ENCODE measurements at regions not wholly inside any gene's neighbourhood (a gene's known extent, or its start where the extent isn't known, plus 50 kb on each side); places are given as distances from the start of the nearest gene placed in this dataset.

DNA sequence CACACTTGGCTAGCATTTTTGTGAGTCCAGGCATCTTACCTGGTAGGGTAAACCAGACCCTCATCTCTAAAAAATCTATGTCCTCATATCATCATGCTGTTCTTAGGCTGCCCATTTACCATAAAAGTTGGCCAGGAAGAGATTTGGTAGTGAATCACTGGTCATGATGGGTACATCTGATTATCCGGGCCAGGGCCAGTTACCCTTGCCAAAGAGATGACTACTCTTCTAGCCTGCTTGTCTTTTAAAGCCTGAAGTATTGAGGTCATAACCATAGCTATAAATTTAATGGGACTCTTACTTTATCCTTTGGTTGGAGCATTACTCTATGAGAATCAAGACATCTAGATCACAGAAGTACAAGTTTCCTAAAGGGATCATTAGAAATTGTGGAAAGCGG is 276.8 kb downstream of the TENT5A start:
- Histone ChIP-seq H3K27me3 (no peaks in the 10 kb centered on the region), H3K36me3 (no peaks in the 10 kb centered on the region), H3K4me1 (no peaks in the 10 kb centered on the region), H3K9me3 (no peaks in the 10 kb centered on the region), H3K4me3 (ENCODE audit: low read depth, low read length) (no peak overlapping the region)
- DNase-seq, result no peak
- TF ChIP-seq, protein P1, sequence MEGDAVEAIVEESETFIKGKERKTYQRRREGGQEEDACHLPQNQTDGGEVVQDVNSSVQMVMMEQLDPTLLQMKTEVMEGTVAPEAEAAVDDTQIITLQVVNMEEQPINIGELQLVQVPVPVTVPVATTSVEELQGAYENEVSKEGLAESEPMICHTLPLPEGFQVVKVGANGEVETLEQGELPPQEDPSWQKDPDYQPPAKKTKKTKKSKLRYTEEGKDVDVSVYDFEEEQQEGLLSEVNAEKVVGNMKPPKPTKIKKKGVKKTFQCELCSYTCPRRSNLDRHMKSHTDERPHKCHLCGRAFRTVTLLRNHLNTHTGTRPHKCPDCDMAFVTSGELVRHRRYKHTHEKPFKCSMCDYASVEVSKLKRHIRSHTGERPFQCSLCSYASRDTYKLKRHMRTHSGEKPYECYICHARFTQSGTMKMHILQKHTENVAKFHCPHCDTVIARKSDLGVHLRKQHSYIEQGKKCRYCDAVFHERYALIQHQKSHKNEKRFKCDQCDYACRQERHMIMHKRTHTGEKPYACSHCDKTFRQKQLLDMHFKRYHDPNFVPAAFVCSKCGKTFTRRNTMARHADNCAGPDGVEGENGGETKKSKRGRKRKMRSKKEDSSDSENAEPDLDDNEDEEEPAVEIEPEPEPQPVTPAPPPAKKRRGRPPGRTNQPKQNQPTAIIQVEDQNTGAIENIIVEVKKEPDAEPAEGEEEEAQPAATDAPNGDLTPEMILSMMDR (IDR thresholded peaks at IDR 0.05; ENCODE audit: low read depth, low read length), result no peak

DNA sequence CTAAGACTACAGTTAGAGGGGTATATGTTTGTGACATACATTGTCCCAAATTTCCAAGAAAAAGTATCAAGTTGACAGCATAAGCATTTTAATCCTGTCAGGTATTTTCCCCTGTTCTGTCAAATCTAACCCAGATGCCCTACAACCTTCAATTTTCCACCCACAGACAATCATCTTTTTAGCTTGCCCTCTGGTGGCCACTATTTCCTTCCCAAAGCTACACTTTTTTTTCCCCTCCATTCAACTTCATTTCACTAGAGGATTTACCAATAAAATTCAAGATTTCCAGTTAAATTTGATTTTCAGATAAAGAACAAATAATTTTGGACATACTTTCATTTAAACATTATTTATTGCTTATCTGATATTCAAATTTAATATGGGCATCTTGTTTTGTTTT is 286.6 kb downstream of the TENT5A start:
- DNase-seq, result peak; percentile 36
- Histone ChIP-seq H3K4me1 (no peaks in the 10 kb centered on the region), H3K27me3 (no peaks in the 10 kb centered on the region), H3K36me3 (no peaks in the 10 kb centered on the region), H3K9me3 (no peaks in the 10 kb centered on the region), H3K4me3 (ENCODE audit: low read depth, low read length) (no peak overlapping the region)
- TF ChIP-seq, protein P1 (IDR thresholded peaks at IDR 0.05; ENCODE audit: low read depth, low read length), result peak; percentile 78

DNA sequence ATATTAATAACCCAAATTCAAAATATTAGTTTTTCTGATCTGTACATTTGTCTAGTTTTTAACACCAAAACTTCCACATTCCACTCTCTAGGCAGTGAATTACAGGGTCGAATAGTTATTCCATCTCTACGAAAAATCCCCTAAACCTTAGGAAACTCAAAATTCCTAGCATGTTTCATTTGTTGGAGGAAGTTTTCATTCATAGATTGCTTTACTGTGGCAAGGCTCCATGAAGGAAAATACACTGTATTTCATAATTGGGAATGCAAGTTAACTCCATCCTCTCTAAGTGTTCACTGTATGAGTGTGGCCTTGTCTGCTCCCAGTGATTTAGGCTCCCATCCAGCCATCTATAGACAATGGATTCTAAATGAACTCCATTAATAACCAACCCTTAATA is 296.1 kb downstream of the TENT5A start:
- no peak for DNase-seq
- TF ChIP-seq, protein P1 (IDR thresholded peaks at IDR 0.05; ENCODE audit: low read depth, low read length), result no peak
- Histone ChIP-seq H3K4me1 (no peaks in the 10 kb centered on the region), H3K27me3 (no peaks in the 10 kb centered on the region), H3K9me3 (no peaks in the 10 kb centered on the region), H3K4me3 (ENCODE audit: low read depth, low read length) (no peak overlapping the region), H3K36me3 (no peaks in the 10 kb centered on the region)

DNA sequence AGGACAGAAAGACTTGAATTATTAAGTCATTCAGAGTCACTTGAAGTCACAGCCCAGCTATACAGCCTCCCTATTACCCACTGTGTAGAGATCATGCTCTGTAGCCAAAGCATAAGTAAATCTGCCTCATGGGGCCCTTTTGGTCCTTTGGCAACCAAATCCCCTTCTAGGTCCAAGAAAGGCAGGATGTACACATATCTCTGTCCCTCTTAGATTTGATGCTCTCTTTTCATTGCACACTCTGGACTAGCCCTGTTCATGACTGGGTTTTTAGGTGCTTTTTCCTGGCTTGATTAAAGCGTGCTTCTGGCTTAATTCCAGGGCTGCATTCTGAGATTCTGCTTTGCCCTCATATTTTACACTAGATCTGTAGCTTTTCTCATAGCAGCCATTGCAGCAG is 296.8 kb downstream of the TENT5A start:
- DNase-seq, result no peak
- H3K4me3 ChIP-seq (ENCODE audit: low read depth, low read length), result no peak overlapping the region
- no peaks in the 10 kb centered on the region for H3K9me3 ChIP-seq
- no peaks in the 10 kb centered on the region for H3K4me1 ChIP-seq
- H3K27me3 ChIP-seq, result no peaks in the 10 kb centered on the region
- TF ChIP-seq, protein P1 (IDR thresholded peaks at IDR 0.05; ENCODE audit: low read depth, low read length), result no peak
- H3K36me3 ChIP-seq, result no peaks in the 10 kb centered on the region

DNA sequence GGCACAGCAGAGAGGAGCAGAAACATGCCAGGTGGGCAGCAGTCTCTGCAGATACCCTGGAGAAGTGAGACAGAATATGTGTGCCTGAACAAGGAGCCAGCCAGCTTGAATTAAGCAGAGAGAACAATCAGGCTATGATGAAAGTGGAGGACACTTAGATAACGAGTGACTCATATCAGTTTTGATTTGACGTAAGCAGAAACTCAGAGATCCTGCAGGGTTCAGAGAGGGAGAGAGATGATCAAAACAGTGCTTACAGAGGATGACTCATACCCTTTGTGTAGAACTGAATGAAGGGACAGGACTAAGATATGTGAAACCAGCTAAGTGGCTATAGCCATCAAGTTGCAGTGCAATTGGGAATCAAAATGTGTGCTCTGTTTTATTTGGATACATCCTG is 300.7 kb downstream of the TENT5A start:
- peak; percentile 16 for DNase-seq
- Histone ChIP-seq H3K4me3 (ENCODE audit: low read depth, low read length) (no peak overlapping the region), H3K9me3 (no peaks in the 10 kb centered on the region), H3K36me3 (no peaks in the 10 kb centered on the region), H3K27me3 (no peaks in the 10 kb centered on the region), H3K4me1 (no peaks in the 10 kb centered on the region)
- TF ChIP-seq, protein P1 (IDR thresholded peaks at IDR 0.05; ENCODE audit: low read depth, low read length), result no peak

DNA sequence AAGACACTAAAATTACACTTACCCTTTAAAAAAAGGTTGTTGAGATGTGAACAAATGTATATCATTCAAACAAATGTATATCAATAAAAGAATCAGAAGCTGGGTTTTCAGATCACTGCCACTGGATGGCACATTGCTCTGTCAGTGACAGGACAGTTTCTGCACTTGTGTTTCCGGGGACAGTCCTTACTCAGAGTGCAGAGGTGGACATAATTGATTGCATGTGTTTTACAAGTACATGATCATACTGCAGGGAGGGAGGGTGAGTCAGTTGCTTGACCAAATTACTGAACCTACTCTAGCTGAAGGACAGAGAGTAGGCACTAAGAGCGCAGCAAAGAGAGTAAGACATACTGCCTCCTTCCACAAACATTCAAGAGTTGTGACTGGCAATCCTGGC is 302.3 kb downstream of the TENT5A start:
- no peak overlapping the region for H3K4me3 ChIP-seq (ENCODE audit: low read depth, low read length)
- DNase-seq, result peak; percentile 19
- TF ChIP-seq, protein P1 (IDR thresholded peaks at IDR 0.05; ENCODE audit: low read depth, low read length), result peak; percentile 24; the same call in 1 of the 2 replicates
- no peaks in the 10 kb centered on the region for H3K36me3 ChIP-seq
- H3K4me1 ChIP-seq, result no peaks in the 10 kb centered on the region; the same call in 1 of the 2 replicates
- no peaks in the 10 kb centered on the region for H3K27me3 ChIP-seq
- H3K9me3 ChIP-seq, result no peaks in the 10 kb centered on the region
